T-cell (primary cell): ENCODE measurements at regions not wholly inside any gene's neighbourhood (a gene's known extent, or its start where the extent isn't known, plus 50 kb on each side); places are given as distances from the start of the nearest gene placed in this dataset.

Source experiments
- ATAC-seq, 4 experiments: fragments of 200-7000 bp in 3 of 4; fragments of 150-1000 bp in 1 of 4; cut with Tn5 transposase; replicated peaks in 1 of 4; 1 replicate in 3 of 4; 2 replicates in 1 of 4; pipeline ENCODE4 v1.10.0; 2021; ENCODE audit warnings: moderate library complexity in 3 of 4, mild to moderate bottlenecking in 2 of 4, moderate number of reproducible peaks in 1 of 4
- CTCF ChIA-PET, 2 donors: fragments of 300-600 bp; sonication (Branson Sonifier 250); formaldehyde crosslinking; loops; one replicate each; lab custom pipeline; 2022; ENCODE audit warnings: antibody characterized with exemption in 2 of 2; lab: Charles Lee
- POLR2A ChIA-PET, 2 donors: fragments of 300-600 bp; sonication (Branson Sonifier 250); formaldehyde crosslinking; loops; one replicate each; lab custom pipeline; 2022; ENCODE audit warnings: antibody characterized with exemption in 2 of 2; lab: Charles Lee
- DNase-seq, 35 experiments: peaks; one replicate each; pipeline versions ENCODE4 v3.0.0 to v3.0.0-alpha.2; 2013 to 2023
- H3K27ac ChIP-seq: one replicate; pipeline ENCODE4 v1.5.1; 2013; ENCODE audit warnings: low read length
- H3K27me3 ChIP-seq, 2 experiments: replicated peaks in 1 of 2; 1 replicate in 1 of 2; 2 replicates in 1 of 2; pipeline versions ENCODE4 v1.6.1 to v1.7.0; 2013; ENCODE audit warnings: low read length in 1 of 2, mixed read lengths in 1 of 2; ENCODE audit not compliant: control insufficient read depth in 2 of 2, insufficient read depth in 2 of 2; ENCODE audit errors: extremely low read depth in 1 of 2
- H3K36me3 ChIP-seq, 2 donors: 1 replicate in 1 of 2; 2 replicates in 1 of 2; pipeline versions ENCODE4 v1.6.1 to v1.7.0; 2013; ENCODE audit warnings: low read length in 1 of 2; ENCODE audit not compliant: control insufficient read depth in 2 of 2, insufficient read depth in 1 of 2; ENCODE audit errors: extremely low read depth in 1 of 2
- H3K4me1 ChIP-seq, 2 experiments: 1 replicate in 1 of 2; 2 replicates in 1 of 2; pipeline versions ENCODE4 v1.6.1 to v1.7.0; 2013; ENCODE audit warnings: low read length in 2 of 2, mixed read lengths in 1 of 2; ENCODE audit not compliant: insufficient read depth in 2 of 2, control insufficient read depth in 1 of 2; ENCODE audit errors: extremely low read depth in 1 of 2
- H3K4me3 ChIP-seq, 2 donors: 1 replicate in 1 of 2; 2 replicates in 1 of 2; pipeline versions ENCODE4 v1.5.1 to v1.7.0; 2013; ENCODE audit warnings: mild to moderate bottlenecking in 2 of 2, low read length in 1 of 2, moderate library complexity in 1 of 2; ENCODE audit not compliant: control insufficient read depth in 1 of 2; ENCODE audit errors: extremely low read depth in 1 of 2
- H3K9me3 ChIP-seq: 2 replicates; pipeline ENCODE4 v1.7.0; 2013
- H3K27ac Mint-ChIP-seq, 2 donors: one replicate each; pipeline ENCODE4 v1.8.0; 2020 to 2021; ENCODE audit warnings: mild to moderate bottlenecking in 2 of 2, mixed read lengths in 2 of 2
- H3K27me3 Mint-ChIP-seq, 2 donors: one replicate each; pipeline ENCODE4 v1.8.0; 2021 to 2022; ENCODE audit warnings: mixed read lengths in 2 of 2
- H3K36me3 Mint-ChIP-seq: one replicate; pipeline ENCODE4 v1.8.0; 2021; ENCODE audit warnings: mixed read lengths
- H3K4me1 Mint-ChIP-seq, 3 donors: one replicate each; pipeline ENCODE4 v1.8.0; 2020 to 2022; ENCODE audit warnings: mixed read lengths in 3 of 3, mild to moderate bottlenecking in 1 of 3
- H3K4me3 Mint-ChIP-seq, 3 donors: one replicate each; pipeline ENCODE4 v1.8.0; 2020 to 2022; ENCODE audit warnings: mild to moderate bottlenecking in 3 of 3, mixed read lengths in 3 of 3, moderate library complexity in 3 of 3
- H3K9me3 Mint-ChIP-seq, 3 donors: one replicate each; pipeline ENCODE4 v1.8.0; 2020 to 2022; ENCODE audit warnings: mixed read lengths in 3 of 3
- WGBS: methylation state at CpG from one replicate; pipeline ENCODE4 v1.1.5; 2013; ENCODE audit warnings: missing lambda C conversion rate; ENCODE audit not compliant: insufficient coverage; 5-methylcytosine and 5-hydroxymethylcytosine counted together

GRCh38 chr11:42255906-42256305 is 796.5 kb upstream of the LRRC4C start:
- Histone ChIP-seq H3K4me1 (no peaks in the 10 kb centered on the region), H3K27me3 (no peaks in the 10 kb centered on the region), H3K36me3 (no peaks in the 10 kb centered on the region), H3K4me3 (no peak overlapping the region), H3K9me3 (peaks cover 4% of the 10 kb centered on the region), H3K27ac (no peak overlapping the region)
- DNase-seq (no peak), ATAC-seq (no peak)
- Mint-ChIP-seq H3K36me3 (no peaks in the 10 kb centered on the region), H3K4me1 (no peaks in the 10 kb centered on the region), H3K9me3 (peaks cover 11 to 23% (median 16%) of the 10 kb centered on the region in 3 donors), H3K4me3 (no peak overlapping the region), H3K27ac (no peak overlapping the region), H3K27me3 (no peaks in the 10 kb centered on the region)
- POLR2A ChIA-PET = no interaction called here
- CTCF ChIA-PET = no interaction called here
- 100% methylated on average over 1 of the region's 1 CpG for WGBS

- Histone ChIP-seq H3K36me3 (no peaks in the 10 kb centered on the region), H3K27me3 (no peaks in the 10 kb centered on the region), H3K9me3 (peaks cover 3% of the 10 kb centered on the region), H3K27ac (no peak overlapping the region), H3K4me1 (no peaks in the 10 kb centered on the region), H3K4me3 (no peak overlapping the region)
- H3K4me1 Mint-ChIP-seq = no peaks in the 10 kb centered on the region
- H3K27me3 Mint-ChIP-seq = no peaks in the 10 kb centered on the region
- DNase-seq (no peak), ATAC-seq (no peak)
- WGBS = 0% methylated on average over 1 of the region's 2 CpGs
- POLR2A ChIA-PET = no interaction called here
- CTCF ChIA-PET = no interaction called here
- H3K9me3 Mint-ChIP-seq = peaks cover 15 to 23% (median 16%) of the 10 kb centered on the region in 3 donors
- no peak overlapping the region for H3K4me3 Mint-ChIP-seq
- no peak overlapping the region for H3K27ac Mint-ChIP-seq
- H3K36me3 Mint-ChIP-seq = no peaks in the 10 kb centered on the region
Observed at GRCh38 chr11:42257534-42257933, 798.1 kb upstream of the LRRC4C start.

GRCh38 chr11:42265072-42265471 is 805.6 kb upstream of the LRRC4C start:
- ATAC-seq (no peak), DNase-seq (no peak)
- no peaks in the 10 kb centered on the region for H3K4me1 ChIP-seq
- POLR2A ChIA-PET = no interaction called here
- peaks cover 0 to 19% (median 12%) of the 10 kb centered on the region in 3 donors for H3K9me3 Mint-ChIP-seq
- no peak overlapping the region for H3K27ac ChIP-seq
- H3K9me3 ChIP-seq = peaks cover 3% of the 10 kb centered on the region
- H3K4me1 Mint-ChIP-seq = no peaks in the 10 kb centered on the region
- CTCF ChIA-PET = no interaction called here
- H3K4me3 ChIP-seq = no peak overlapping the region
- H3K27me3 Mint-ChIP-seq = no peaks in the 10 kb centered on the region
- H3K36me3 ChIP-seq = no peaks in the 10 kb centered on the region
- H3K36me3 Mint-ChIP-seq = no peaks in the 10 kb centered on the region
- no CpG with 5 or more reads among the region's 7 CpGs for WGBS
- no peak overlapping the region for H3K27ac Mint-ChIP-seq
- H3K4me3 Mint-ChIP-seq = no peak overlapping the region
- H3K27me3 ChIP-seq = no peaks in the 10 kb centered on the region

GRCh38 chr11:42271306-42271705 is 811.9 kb upstream of the LRRC4C start:
- H3K27ac Mint-ChIP-seq = no peak overlapping the region
- CTCF ChIA-PET = no interaction called here
- POLR2A ChIA-PET = no interaction called here
- H3K9me3 Mint-ChIP-seq = peaks cover 8 to 27% (median 14%) of the 10 kb centered on the region in 3 donors
- Histone ChIP-seq H3K4me3 (no peak overlapping the region), H3K27ac (no peak overlapping the region), H3K9me3 (peaks cover 8% of the 10 kb centered on the region), H3K36me3 (no peaks in the 10 kb centered on the region), H3K4me1 (no peaks in the 10 kb centered on the region), H3K27me3 (no peaks in the 10 kb centered on the region)
- WGBS = no CpG with 5 or more reads among the region's 3 CpGs
- H3K4me1 Mint-ChIP-seq = no peaks in the 10 kb centered on the region
- ATAC-seq = no peak
- no peaks in the 10 kb centered on the region for H3K36me3 Mint-ChIP-seq
- H3K4me3 Mint-ChIP-seq = no peak overlapping the region
- no peaks in the 10 kb centered on the region for H3K27me3 Mint-ChIP-seq
- DNase-seq = no peak

GRCh38 chr11:42273977-42274376 is 814.5 kb upstream of the LRRC4C start:
- Mint-ChIP-seq H3K9me3 (peaks cover 8 to 30% (median 14%) of the 10 kb centered on the region in 3 donors), H3K27me3 (no peaks in the 10 kb centered on the region), H3K4me3 (no peak overlapping the region), H3K4me1 (no peaks in the 10 kb centered on the region), H3K27ac (no peak overlapping the region), H3K36me3 (no peaks in the 10 kb centered on the region)
- Histone ChIP-seq H3K36me3 (no peaks in the 10 kb centered on the region), H3K4me1 (no peaks in the 10 kb centered on the region), H3K27ac (no peak overlapping the region), H3K4me3 (no peak overlapping the region), H3K9me3 (peaks cover 8% of the 10 kb centered on the region), H3K27me3 (no peaks in the 10 kb centered on the region)
- ChIA-PET POLR2A (no interaction called here), CTCF (no interaction called here)
- DNase-seq (no peak), ATAC-seq (no peak)
- no CpG with 5 or more reads among the region's 6 CpGs for WGBS

GRCh38 chr11:42296910-42297309 is 837.5 kb upstream of the LRRC4C start:
- H3K27ac ChIP-seq = no peak overlapping the region
- H3K9me3 Mint-ChIP-seq = peaks cover 20 to 38% (median 22%) of the 10 kb centered on the region in 3 donors
- CTCF ChIA-PET = no interaction called here
- H3K4me3 ChIP-seq = no peak overlapping the region
- H3K27ac Mint-ChIP-seq = no peak overlapping the region
- ATAC-seq = no peak
- H3K4me3 Mint-ChIP-seq = no peak overlapping the region
- H3K4me1 Mint-ChIP-seq = no peaks in the 10 kb centered on the region
- H3K27me3 Mint-ChIP-seq = no peaks in the 10 kb centered on the region
- no peaks in the 10 kb centered on the region for H3K36me3 Mint-ChIP-seq
- H3K4me1 ChIP-seq = no peaks in the 10 kb centered on the region
- no peak for DNase-seq
- H3K9me3 ChIP-seq = peaks cover 2% of the 10 kb centered on the region
- no peaks in the 10 kb centered on the region for H3K27me3 ChIP-seq
- no CpG with 5 or more reads among the region's 1 CpG for WGBS
- POLR2A ChIA-PET = no interaction called here
- no peaks in the 10 kb centered on the region for H3K36me3 ChIP-seq

- Mint-ChIP-seq H3K4me1 (no peaks in the 10 kb centered on the region), H3K4me3 (no peak overlapping the region), H3K27me3 (no peaks in the 10 kb centered on the region), H3K36me3 (no peaks in the 10 kb centered on the region), H3K27ac (no peak overlapping the region), H3K9me3 (peaks cover 14 to 25% (median 22%) of the 10 kb centered on the region in 3 donors)
- no peaks in the 10 kb centered on the region for H3K36me3 ChIP-seq
- no peak overlapping the region for H3K4me3 ChIP-seq
- ATAC-seq (no peak), DNase-seq (no peak)
- WGBS = 60% methylated on average over 1 of the region's 1 CpG
- ChIA-PET POLR2A (no interaction called here), CTCF (no interaction called here)
- H3K27ac ChIP-seq = no peak overlapping the region
- H3K4me1 ChIP-seq = no peaks in the 10 kb centered on the region
- H3K9me3 ChIP-seq = peaks cover 6% of the 10 kb centered on the region
- no peaks in the 10 kb centered on the region for H3K27me3 ChIP-seq
Observed at GRCh38 chr11:42299780-42300179, 840.3 kb upstream of the LRRC4C start.
